CD14-positive monocyte (primary cell): ENCODE measurements at regions not wholly inside any gene's neighbourhood (a gene's known extent, or its start where the extent isn't known, plus 50 kb on each side); places are given as distances from the start of the nearest gene placed in this dataset.

Experiments used
- DNase-seq, 3 donors: peaks; one replicate each; pipeline ENCODE4 v3.0.0-alpha.2; 2011 to 2022
- H2AFZ ChIP-seq: 2 replicates; pipeline ENCODE4 v1.6.0; 2012; ENCODE audit warnings: mild to moderate bottlenecking, low read depth, low read length, inconsistent platforms; ENCODE audit not compliant: insufficient read depth, poor library complexity, severe bottlenecking
- H3K27ac ChIP-seq, 2 donors: 1 replicate in 1 of 2; 2 replicates in 1 of 2; pipeline ENCODE4 v1.5.1; 2012 to 2013; ENCODE audit warnings: low read length in 2 of 2, control low read depth in 1 of 2, inconsistent platforms in 1 of 2, low read depth in 1 of 2, mild to moderate bottlenecking in 1 of 2
- H3K27me3 ChIP-seq, 2 donors: one replicate each; pipeline versions ENCODE4 v1.6.0 to v1.6.1; 2011 to 2013; ENCODE audit warnings: low read length in 2 of 2; ENCODE audit not compliant: control insufficient read depth in 2 of 2, insufficient read depth in 2 of 2
- H3K36me3 ChIP-seq, 2 donors: replicated peaks in 1 of 2; 1 replicate in 1 of 2; 2 replicates in 1 of 2; pipeline versions ENCODE4 v1.5.1 to v1.6.1; 2012 to 2013; ENCODE audit warnings: low read length in 2 of 2, control low read depth in 1 of 2, inconsistent platforms in 1 of 2, mild to moderate bottlenecking in 1 of 2; ENCODE audit not compliant: insufficient read depth in 2 of 2, control insufficient read depth in 1 of 2
- H3K4me1 ChIP-seq, 2 donors: 1 replicate in 1 of 2; 2 replicates in 1 of 2; pipeline versions ENCODE4 v1.5.1 to v1.6.1; 2012 to 2013; ENCODE audit warnings: low read length in 2 of 2, control low read depth in 1 of 2, inconsistent platforms in 1 of 2, mild to moderate bottlenecking in 1 of 2, moderate library complexity in 1 of 2; ENCODE audit not compliant: insufficient read depth in 2 of 2, control insufficient read depth in 1 of 2
- H3K4me2 ChIP-seq: replicated peaks from 2 replicates; pipeline ENCODE3; 2012; ENCODE audit warnings: low read length, moderate library complexity, mild to moderate bottlenecking; ENCODE audit not compliant: poor library complexity, severe bottlenecking; ENCODE audit errors: extremely low read depth
- H3K4me3 ChIP-seq, 3 experiments: fragments of 200-600 bp in 1 of 3; sonication (generic) in 1 of 3; replicated peaks in 1 of 3; 1 replicate in 2 of 3; 2 replicates in 1 of 3; pipeline ENCODE4 v1.5.1; 2011 to 2013; ENCODE audit warnings: low read length in 3 of 3, mild to moderate bottlenecking in 3 of 3, control low read depth in 2 of 3, low read depth in 2 of 3, inconsistent platforms in 1 of 3, moderate library complexity in 1 of 3
- H3K79me2 ChIP-seq: 2 replicates; pipeline ENCODE4 v1.6.0; 2012; ENCODE audit warnings: mild to moderate bottlenecking, control low read depth, inconsistent platforms, low read length, moderate library complexity; ENCODE audit not compliant: insufficient read depth
- H3K9ac ChIP-seq: 2 replicates; pipeline ENCODE4 v1.6.0; 2017; ENCODE audit warnings: low read length, mild to moderate bottlenecking; ENCODE audit not compliant: insufficient read depth, poor library complexity, severe bottlenecking
- H3K9me3 ChIP-seq, 2 donors: replicated peaks in 1 of 2; 1 replicate in 1 of 2; 2 replicates in 1 of 2; pipeline versions ENCODE4 v1.5.1 to v1.6.1; 2012 to 2013; ENCODE audit warnings: low read length in 2 of 2, control low read depth in 1 of 2; ENCODE audit not compliant: control insufficient read depth in 1 of 2, insufficient read depth in 1 of 2
- H4K20me1 ChIP-seq: 2 replicates; pipeline ENCODE4 v1.6.0; 2012; ENCODE audit warnings: mild to moderate bottlenecking, low read length, control low read depth, moderate library complexity; ENCODE audit not compliant: insufficient read depth
- H3K27ac Mint-ChIP-seq, 7 donors: one replicate each; pipeline ENCODE4 v1.8.0; 2020; ENCODE audit warnings: mild to moderate bottlenecking in 7 of 7, mixed read lengths in 7 of 7, moderate library complexity in 6 of 7, inconsistent platforms in 2 of 7
- H3K27me3 Mint-ChIP-seq, 3 donors: one replicate each; pipeline ENCODE4 v1.8.0; 2021 to 2022; ENCODE audit warnings: low read depth in 3 of 3, mild to moderate bottlenecking in 3 of 3, mixed read lengths in 3 of 3, moderate library complexity in 3 of 3, inconsistent platforms in 1 of 3
- H3K36me3 Mint-ChIP-seq, 2 donors: one replicate each; pipeline ENCODE4 v1.8.0; 2020; ENCODE audit warnings: mixed read lengths in 2 of 2, inconsistent platforms in 1 of 2, mild to moderate bottlenecking in 1 of 2
- H3K4me1 Mint-ChIP-seq: one replicate; pipeline ENCODE4 v1.8.0; 2020; ENCODE audit warnings: mild to moderate bottlenecking, mixed read lengths
- H3K4me3 Mint-ChIP-seq, 2 donors: one replicate each; pipeline ENCODE4 v1.8.0; 2020; ENCODE audit warnings: mild to moderate bottlenecking in 2 of 2, mixed read lengths in 2 of 2, moderate library complexity in 1 of 2
- H3K9me3 Mint-ChIP-seq, 7 donors: one replicate each; pipeline ENCODE4 v1.8.0; 2020 to 2022; ENCODE audit warnings: mixed read lengths in 7 of 7, mild to moderate bottlenecking in 6 of 7, moderate library complexity in 6 of 7, inconsistent platforms in 2 of 7
- CTCF ChIP-seq: fragments of 200-600 bp; IDR thresholded peaks from one replicate; pipeline ENCODE4 v1.8.0; 2022; ENCODE audit warnings: antibody characterized with exemption, mild to moderate bottlenecking
- WGBS: methylation state at CpG from one replicate; pipeline ENCODE4 v1.1.5; 2013; ENCODE audit warnings: missing lambda C conversion rate; ENCODE audit not compliant: insufficient coverage; 5-methylcytosine and 5-hydroxymethylcytosine counted together
- intact Hi-C, 2 donors: fragments of 100-400 bp; cut with micrococcal nuclease; formaldehyde crosslinking; loops; one replicate each; pipeline versions ENCODE4 v1.15.0 to v1.15.1; 2023

GRCh38 chr13:66180836-66181235, 1049.3 kb downstream of the PCDH9 start:
- Mint-ChIP-seq H3K27ac (no peak overlapping the region), H3K4me1 (no peaks in the 10 kb centered on the region), H3K4me3 (no peak overlapping the region), H3K9me3 (peaks cover 3 to 30% (median 8%) of the 10 kb centered on the region in 7 donors), H3K36me3 (no peaks in the 10 kb centered on the region), H3K27me3 (peaks cover 0 to 2% (median 0%) of the 10 kb centered on the region in 3 donors)
- Histone ChIP-seq H3K4me3 (no peak overlapping the region), H3K79me2 (no peaks in the 10 kb centered on the region), H3K4me2 (no peak overlapping the region), H3K4me1 (no peaks in the 10 kb centered on the region), H3K9me3 (peaks cover 0 to 16% of the 10 kb centered on the region in 2 donors), H4K20me1 (no peaks in the 10 kb centered on the region), H3K27me3 (no peaks in the 10 kb centered on the region), H3K36me3 (no peaks in the 10 kb centered on the region), H2AFZ (no peak overlapping the region), H3K9ac (no peak overlapping the region), H3K27ac (no peak overlapping the region)
- 100% methylated on average over 1 of the region's 2 CpGs for WGBS
- no peak for TF ChIP-seq CTCF
- no peak for DNase-seq
- intact Hi-C loops = no loop called here

- Histone ChIP-seq H3K36me3 (no peaks in the 10 kb centered on the region), H3K4me2 (no peak overlapping the region), H3K4me3 (no peak overlapping the region), H3K9ac (no peak overlapping the region), H3K27me3 (no peaks in the 10 kb centered on the region), H2AFZ (no peak overlapping the region), H3K9me3 (no peaks in the 10 kb centered on the region), H3K79me2 (no peaks in the 10 kb centered on the region), H3K4me1 (no peaks in the 10 kb centered on the region), H4K20me1 (no peaks in the 10 kb centered on the region), H3K27ac (no peak overlapping the region)
- no CpG with 5 or more reads among the region's 1 CpG for WGBS
- no peak for TF ChIP-seq CTCF
- no peaks in the 10 kb centered on the region for H3K27me3 Mint-ChIP-seq
- H3K9me3 Mint-ChIP-seq = peaks cover 0 to 3% (median 0%) of the 10 kb centered on the region in 7 donors
- no peak for DNase-seq
- no peaks in the 10 kb centered on the region for H3K36me3 Mint-ChIP-seq
- H3K4me1 Mint-ChIP-seq = no peaks in the 10 kb centered on the region
- intact Hi-C loops = no loop called here
- no peak overlapping the region for H3K27ac Mint-ChIP-seq
- no peak overlapping the region for H3K4me3 Mint-ChIP-seq
These were observed 1058.2 kb downstream of the PCDH9 start for GRCh38 chr13:66171920-66172319.
